ENCODE measurements at regions not wholly inside any gene's neighbourhood (a gene's known extent, or its start where the extent isn't known, plus 50 kb on each side); places are given as distances from the start of the nearest gene placed in this dataset.

- TF ChIP-seq CBX2 (IDR thresholded peaks at IDR 0.05; ENCODE audit: borderline replicate concordance, low read depth): no peak
- no peak for TF ChIP-seq CTCF (IDR thresholded peaks at IDR 0.05)
- TF ChIP-seq PHF8 (IDR thresholded peaks at IDR 0.05; ENCODE audit: borderline replicate concordance, low read depth): no peak
- no peak for TF ChIP-seq POLR2A (IDR thresholded peaks at IDR 0.05; ENCODE audit: low read length)
- TF ChIP-seq MYC (IDR thresholded peaks at IDR 0.05; ENCODE audit: borderline replicate concordance, low read length): no peak
Observed at GRCh38 chr11:116693102-116693570, 79.7 kb downstream of the BUD13 start.
